ENCODE measurements at regions not wholly inside any gene's neighbourhood (a gene's known extent, or its start where the extent isn't known, plus 50 kb on each side); places are given as distances from the start of the nearest gene placed in this dataset.

GRCh38 chr1:241417258-241417657 is 60.3 kb upstream of the RGS7 start:
- TF ChIP-seq CTCF (conservative IDR thresholded peaks at IDR 0.05) (no peak), EZH2 (IDR thresholded peaks at IDR 0.05; ENCODE audit: low read depth) (no peak)
